ENCODE measurements at regions not wholly inside any gene's neighbourhood (a gene's known extent, or its start where the extent isn't known, plus 50 kb on each side); places are given as distances from the start of the nearest gene placed in this dataset.

DNA sequence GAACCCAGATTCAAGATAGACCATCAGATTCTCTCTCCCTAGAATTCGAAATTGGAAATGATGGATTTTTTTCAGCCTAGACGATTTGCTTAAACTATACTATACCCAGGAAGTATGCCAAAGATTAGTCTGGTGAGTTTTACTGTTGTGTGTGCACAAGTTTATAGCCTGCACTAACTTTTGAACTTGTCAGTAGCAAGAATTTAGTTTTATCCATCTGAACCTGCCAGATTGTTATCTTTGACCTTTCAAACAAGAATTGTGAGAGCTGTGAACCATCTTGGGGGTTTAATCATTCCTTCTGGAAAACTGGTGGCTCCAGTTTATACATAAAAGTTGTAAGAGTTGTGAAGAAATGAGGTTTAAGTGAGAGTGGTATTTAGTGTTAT, 243.5 kb upstream of the DAAM1 start:
- Histone ChIP-seq H3K9me3 (ENCODE audit: control insufficient read depth, low read length) (no peaks in the 10 kb centered on the region), H3K4me3 (ENCODE audit: low read length in 2 of 2) (no peak overlapping the region), H3K36me3 (ENCODE audit: control insufficient read depth in 1 of 2, insufficient read depth in 2 of 2, low read length in 1 of 2) (no peaks in the 10 kb centered on the region), H3K27ac (ENCODE audit: low read depth in 1 of 2, low read length in 2 of 2) (no peak overlapping the region), H3K4me1 (ENCODE audit: control insufficient read depth in 1 of 2, insufficient read depth in 2 of 2, low read length in 2 of 2) (no peaks in the 10 kb centered on the region), H3K27me3 (ENCODE audit: control insufficient read depth in 1 of 2, insufficient read depth in 2 of 2, low read length in 1 of 2) (peaks cover 0 to 2% of the 10 kb centered on the region in 2 donors)
- DNase-seq = no peak
- intact Hi-C loops (cut with DNase I) = no loop called here
- ATAC-seq (ENCODE audit: low FRiP score) = no peak
- WGBS, 2 donors = 23 to 37% methylated on average over 2 of the region's 2 CpGs

DNA sequence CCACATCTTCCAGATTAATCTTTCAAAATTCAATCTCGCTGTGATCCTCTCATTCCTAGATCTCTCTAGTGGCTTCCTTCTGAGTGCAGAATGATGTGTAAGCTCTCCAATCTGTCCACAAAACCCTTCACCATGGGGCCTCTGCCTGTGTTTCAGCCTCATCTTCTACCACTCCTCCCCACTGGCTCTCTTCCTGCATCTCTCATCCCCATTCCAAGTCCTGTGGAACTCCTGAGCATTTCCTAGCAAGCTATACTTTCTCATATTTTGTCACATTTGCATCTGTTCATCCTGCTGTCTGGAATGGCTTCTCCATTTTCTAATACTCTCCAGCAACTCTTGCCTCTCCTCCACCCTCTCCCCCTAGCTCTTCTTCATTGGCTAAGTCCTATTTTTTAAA, 242.0 kb upstream of the DAAM1 start:
- WGBS, 2 donors = 77 to 89% methylated on average over 1 of the region's 1 CpG
- DNase-seq (no peak), ATAC-seq (ENCODE audit: low FRiP score) (no peak)
- intact Hi-C loops (cut with DNase I) = no loop called here
- no peak overlapping the region for H3K27ac ChIP-seq (ENCODE audit: low read depth in 1 of 2, low read length in 2 of 2)
- H3K36me3 ChIP-seq (ENCODE audit: control insufficient read depth in 1 of 2, insufficient read depth in 2 of 2, low read length in 1 of 2) = no peaks in the 10 kb centered on the region
- no peaks in the 10 kb centered on the region for H3K9me3 ChIP-seq (ENCODE audit: control insufficient read depth, low read length)
- H3K4me1 ChIP-seq (ENCODE audit: control insufficient read depth in 1 of 2, insufficient read depth in 2 of 2, low read length in 2 of 2) = no peaks in the 10 kb centered on the region
- H3K27me3 ChIP-seq (ENCODE audit: control insufficient read depth in 1 of 2, insufficient read depth in 2 of 2, low read length in 1 of 2) = peaks cover 0 to 2% of the 10 kb centered on the region in 2 donors
- no peak overlapping the region for H3K4me3 ChIP-seq (ENCODE audit: low read length in 2 of 2)

DNA sequence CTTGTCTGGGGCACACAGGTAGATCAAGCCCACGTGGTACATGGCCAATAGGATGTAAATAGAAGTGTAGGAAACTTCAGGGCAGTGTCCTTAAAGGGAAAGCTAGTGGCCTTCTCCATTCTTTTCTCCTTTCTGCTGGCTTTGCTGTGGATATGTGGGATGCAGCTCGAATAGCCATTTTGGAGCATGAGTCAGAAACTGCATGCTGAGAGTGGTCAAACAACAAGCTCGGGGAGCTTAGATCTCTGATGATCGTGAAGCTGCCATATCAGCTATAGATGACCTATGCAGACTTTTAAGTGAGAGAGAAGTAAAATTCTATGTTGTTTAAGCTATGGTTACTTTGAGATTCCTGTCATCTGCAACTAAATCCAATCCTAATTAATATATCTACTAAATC, 241.3 kb upstream of the DAAM1 start:
- no peaks in the 10 kb centered on the region for H3K9me3 ChIP-seq (ENCODE audit: control insufficient read depth, low read length)
- ATAC-seq (ENCODE audit: low FRiP score) (no peak), DNase-seq (no peak)
- H3K4me1 ChIP-seq (ENCODE audit: control insufficient read depth in 1 of 2, insufficient read depth in 2 of 2, low read length in 2 of 2) = no peaks in the 10 kb centered on the region
- intact Hi-C loops (cut with DNase I) = no loop called here
- H3K27ac ChIP-seq (ENCODE audit: low read depth in 1 of 2, low read length in 2 of 2) = no peak overlapping the region
- WGBS, 2 donors = 79 to 83% methylated on average over 4 of the region's 4 CpGs
- no peak overlapping the region for H3K4me3 ChIP-seq (ENCODE audit: low read length in 2 of 2)
- peaks cover 0 to 2% of the 10 kb centered on the region in 2 donors for H3K27me3 ChIP-seq (ENCODE audit: control insufficient read depth in 1 of 2, insufficient read depth in 2 of 2, low read length in 1 of 2)
- no peaks in the 10 kb centered on the region for H3K36me3 ChIP-seq (ENCODE audit: control insufficient read depth in 1 of 2, insufficient read depth in 2 of 2, low read length in 1 of 2)

DNA sequence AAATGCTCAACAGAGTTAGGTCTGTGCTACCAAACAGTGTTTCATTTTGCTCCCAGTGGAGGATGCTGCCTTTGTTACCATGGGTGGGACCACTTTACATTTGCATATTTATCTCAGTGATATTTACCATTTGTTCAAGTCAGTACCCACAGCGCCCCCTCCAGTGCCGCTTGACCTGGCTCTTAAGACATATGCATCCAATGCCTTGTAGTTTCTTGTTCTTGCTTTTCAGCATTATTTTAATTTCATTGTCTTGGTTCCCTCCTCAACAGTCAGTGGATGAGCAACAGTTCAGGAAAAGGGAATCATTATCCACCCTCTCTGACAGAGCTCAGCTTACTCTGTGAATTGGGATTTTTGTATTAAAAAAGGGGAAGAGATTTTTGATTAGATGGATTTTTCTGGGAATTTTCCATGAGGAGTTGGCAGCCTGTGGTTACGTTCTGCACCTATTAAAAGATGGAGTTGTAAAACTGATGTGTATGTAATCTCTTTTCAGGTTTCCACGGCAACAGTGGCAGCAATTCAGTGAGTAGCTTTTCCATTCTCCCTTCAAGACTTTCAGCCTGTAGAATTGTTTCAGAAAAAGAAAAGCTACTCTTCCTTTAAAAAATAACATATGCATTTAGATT, 240.5 kb upstream of the DAAM1 start:
- no peaks in the 10 kb centered on the region for H3K9me3 ChIP-seq (ENCODE audit: control insufficient read depth, low read length)
- intact Hi-C loops (cut with DNase I) = no loop called here
- H3K27me3 ChIP-seq (ENCODE audit: control insufficient read depth in 1 of 2, insufficient read depth in 2 of 2, low read length in 1 of 2) = peaks cover 0 to 2% of the 10 kb centered on the region in 2 donors
- DNase-seq (no peak), ATAC-seq (ENCODE audit: low FRiP score) (no peak)
- H3K4me3 ChIP-seq (ENCODE audit: low read length in 2 of 2) = no peak overlapping the region
- no peak overlapping the region for H3K27ac ChIP-seq (ENCODE audit: low read depth in 1 of 2, low read length in 2 of 2)
- no peaks in the 10 kb centered on the region for H3K36me3 ChIP-seq (ENCODE audit: control insufficient read depth in 1 of 2, insufficient read depth in 2 of 2, low read length in 1 of 2)
- 50% methylated on average over 4 of the region's 4 CpGs for WGBS, 2 donors
- H3K4me1 ChIP-seq (ENCODE audit: control insufficient read depth in 1 of 2, insufficient read depth in 2 of 2, low read length in 2 of 2) = no peaks in the 10 kb centered on the region

DNA sequence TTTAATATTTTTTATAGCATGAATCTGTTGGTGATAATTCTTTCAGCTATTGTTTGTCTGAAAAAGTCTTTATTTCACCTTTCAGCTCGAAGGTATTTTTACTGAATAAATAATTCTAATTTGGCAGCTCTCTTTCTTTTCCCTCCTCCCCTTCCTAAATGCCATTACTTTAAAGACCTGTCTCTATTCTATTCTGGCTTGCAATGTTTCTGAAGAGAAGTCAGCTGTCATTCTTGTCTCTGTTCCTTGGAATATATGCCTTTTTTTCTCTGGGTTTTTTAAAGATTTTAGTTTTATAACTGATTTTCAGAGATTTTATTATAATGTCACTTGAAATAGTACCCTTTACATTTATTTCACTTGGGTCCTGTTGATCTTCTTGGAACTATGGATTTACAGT, 237.9 kb upstream of the DAAM1 start:
- peaks cover 0 to 2% of the 10 kb centered on the region in 2 donors for H3K27me3 ChIP-seq (ENCODE audit: control insufficient read depth in 1 of 2, insufficient read depth in 2 of 2, low read length in 1 of 2)
- H3K4me3 ChIP-seq (ENCODE audit: low read length in 2 of 2) = no peak overlapping the region
- no peaks in the 10 kb centered on the region for H3K9me3 ChIP-seq (ENCODE audit: control insufficient read depth, low read length)
- peaks cover 0 to 3% of the 10 kb centered on the region in 2 donors for H3K4me1 ChIP-seq (ENCODE audit: control insufficient read depth in 1 of 2, insufficient read depth in 2 of 2, low read length in 2 of 2)
- ATAC-seq (ENCODE audit: low FRiP score) (no peak), DNase-seq (no peak)
- intact Hi-C loops (cut with DNase I) = loop anchor here in 1 of 2 donors (5.0 kb wide), 1 partner anchor 313 kb away; the partner anchor contains the start of gene DACT1
- no peak overlapping the region for H3K27ac ChIP-seq (ENCODE audit: low read depth in 1 of 2, low read length in 2 of 2)
- WGBS, 2 donors = 75% methylated on average over 1 of the region's 1 CpG
- H3K36me3 ChIP-seq (ENCODE audit: control insufficient read depth in 1 of 2, insufficient read depth in 2 of 2, low read length in 1 of 2) = no peaks in the 10 kb centered on the region

DNA sequence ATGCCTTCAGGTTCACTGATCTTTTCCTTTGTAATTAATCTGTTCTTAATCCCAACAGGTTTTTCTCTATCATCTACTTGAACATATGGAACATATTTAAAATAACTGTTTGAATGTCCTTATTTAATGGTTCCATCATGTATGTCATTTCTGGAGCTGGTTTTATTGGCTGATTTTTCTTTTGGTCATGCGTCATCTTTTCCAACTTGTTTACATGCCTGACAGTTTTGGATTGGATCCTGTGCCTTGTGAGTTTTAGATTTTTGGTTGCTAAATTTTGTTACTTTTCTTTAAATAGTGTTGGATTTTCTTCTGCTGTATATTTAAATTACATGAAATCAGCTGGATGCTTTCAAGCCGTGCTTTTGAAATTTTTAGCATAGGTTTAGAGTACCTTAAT, 237.3 kb upstream of the DAAM1 start:
- no peak overlapping the region for H3K4me3 ChIP-seq (ENCODE audit: low read length in 2 of 2)
- no peak for DNase-seq
- intact Hi-C loops (cut with DNase I) = loop anchor here in 1 of 2 donors (5.0 kb wide), 1 partner anchor 314 kb away; the partner anchor contains the start of gene DACT1
- no peaks in the 10 kb centered on the region for H3K36me3 ChIP-seq (ENCODE audit: control insufficient read depth in 1 of 2, insufficient read depth in 2 of 2, low read length in 1 of 2)
- no peaks in the 10 kb centered on the region for H3K9me3 ChIP-seq (ENCODE audit: control insufficient read depth, low read length)
- H3K4me1 ChIP-seq (ENCODE audit: control insufficient read depth in 1 of 2, insufficient read depth in 2 of 2, low read length in 2 of 2) = peaks cover 0 to 3% of the 10 kb centered on the region in 2 donors
- H3K27ac ChIP-seq (ENCODE audit: low read depth in 1 of 2, low read length in 2 of 2) = no peak overlapping the region
- no peak for ATAC-seq (ENCODE audit: low FRiP score)
- H3K27me3 ChIP-seq (ENCODE audit: control insufficient read depth in 1 of 2, insufficient read depth in 2 of 2, low read length in 1 of 2) = no peaks in the 10 kb centered on the region
- 69 to 82% methylated on average over 2 of the region's 2 CpGs for WGBS, 2 donors

DNA sequence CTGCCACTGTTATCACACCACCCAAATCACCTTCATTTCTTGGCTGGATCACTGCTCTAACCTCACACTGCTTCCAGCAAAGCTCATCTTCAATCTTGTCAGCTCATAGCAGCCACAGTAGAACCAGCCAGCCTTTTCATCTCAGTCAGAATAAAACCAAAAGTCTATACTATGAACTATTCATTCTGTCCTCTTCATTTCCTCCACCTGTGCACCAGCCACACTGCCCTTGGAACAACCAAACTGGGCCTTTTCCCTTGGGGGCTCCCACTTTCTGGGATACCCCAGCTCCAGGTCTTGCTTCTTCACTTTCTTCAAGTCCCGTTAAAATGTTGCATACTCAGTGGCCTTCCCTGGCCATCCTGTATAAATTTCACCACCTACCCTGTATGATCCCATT, 234.4 kb upstream of the DAAM1 start:
- H3K27ac ChIP-seq (ENCODE audit: low read depth in 1 of 2, low read length in 2 of 2) = no peak overlapping the region
- H3K27me3 ChIP-seq (ENCODE audit: control insufficient read depth in 1 of 2, insufficient read depth in 2 of 2, low read length in 1 of 2) = no peaks in the 10 kb centered on the region
- intact Hi-C loops (cut with DNase I) = loop anchor here in 1 of 2 donors (5.0 kb wide), 1 partner anchor 317 kb away; the partner anchor contains the start of gene DACT1
- ATAC-seq (ENCODE audit: low FRiP score) (no peak), DNase-seq (no peak)
- 91 to 98% methylated on average over 1 of the region's 1 CpG for WGBS, 2 donors
- no peaks in the 10 kb centered on the region for H3K9me3 ChIP-seq (ENCODE audit: control insufficient read depth, low read length)
- no peak overlapping the region for H3K4me3 ChIP-seq (ENCODE audit: low read length in 2 of 2)
- peaks cover 0 to 3% of the 10 kb centered on the region in 2 donors for H3K4me1 ChIP-seq (ENCODE audit: control insufficient read depth in 1 of 2, insufficient read depth in 2 of 2, low read length in 2 of 2)
- no peaks in the 10 kb centered on the region for H3K36me3 ChIP-seq (ENCODE audit: control insufficient read depth in 1 of 2, insufficient read depth in 2 of 2, low read length in 1 of 2)

DNA sequence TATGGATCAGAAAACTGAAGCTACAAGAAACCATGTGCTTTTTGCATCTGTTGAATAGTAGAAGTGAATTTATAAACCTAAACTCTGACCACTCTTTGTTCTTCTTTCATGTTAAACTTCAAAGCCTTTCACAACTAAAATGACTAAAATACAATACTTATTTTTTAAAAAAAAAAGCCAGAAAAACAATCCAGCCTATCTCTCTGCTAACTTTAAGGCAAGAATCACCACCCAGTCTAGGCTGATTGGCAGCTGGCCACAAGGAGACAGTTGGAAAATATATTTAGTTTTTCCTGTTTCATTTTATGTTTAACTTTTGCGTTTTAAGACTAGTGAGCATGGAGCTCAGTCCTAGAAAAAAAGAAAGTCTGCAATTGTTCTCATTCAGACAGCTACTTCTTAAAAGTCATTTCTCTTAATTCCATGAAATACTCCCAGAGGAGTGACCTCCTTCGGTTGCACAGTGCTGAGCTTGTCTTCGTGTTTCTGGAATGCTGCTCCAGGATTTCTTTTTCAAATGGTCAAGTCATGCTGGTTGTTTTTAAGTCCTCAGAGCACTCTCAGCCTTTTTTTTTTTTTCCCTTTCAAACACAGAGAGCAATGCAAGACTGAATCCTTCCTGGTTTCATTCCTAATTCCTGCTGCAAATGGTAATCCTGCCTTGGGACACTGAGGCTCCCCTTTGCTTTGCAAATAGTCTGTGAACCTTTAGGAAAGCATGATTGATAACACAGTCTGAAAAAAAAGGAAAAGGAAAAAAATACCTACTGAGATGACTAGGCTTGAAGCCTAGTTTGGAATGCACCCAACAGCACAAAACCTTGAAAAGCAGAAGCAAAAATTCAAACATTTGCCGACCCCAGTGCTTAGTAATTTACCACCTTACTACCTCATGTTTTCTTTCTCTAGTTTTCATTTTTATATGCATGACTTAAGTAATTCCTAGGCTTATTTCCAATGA, 233.3 kb upstream of the DAAM1 start:
- 1 to 3% methylated on average over 4 of the region's 4 CpGs for WGBS, 2 donors
- H3K4me3 ChIP-seq (ENCODE audit: low read length in 2 of 2) = no peak overlapping the region
- H3K27ac ChIP-seq (ENCODE audit: low read depth in 1 of 2, low read length in 2 of 2) = no peak overlapping the region
- DNase-seq (no peak), ATAC-seq (ENCODE audit: low FRiP score) (peak; percentile 50)
- no peaks in the 10 kb centered on the region for H3K9me3 ChIP-seq (ENCODE audit: control insufficient read depth, low read length)
- peaks cover 0 to 3% of the 10 kb centered on the region in 2 donors for H3K4me1 ChIP-seq (ENCODE audit: control insufficient read depth in 1 of 2, insufficient read depth in 2 of 2, low read length in 2 of 2)
- intact Hi-C loops (cut with DNase I) = loop anchor here in 1 of 2 donors (5.0 kb wide), 1 partner anchor 318 kb away; the partner anchor contains the start of gene DACT1
- H3K36me3 ChIP-seq (ENCODE audit: control insufficient read depth in 1 of 2, insufficient read depth in 2 of 2, low read length in 1 of 2) = no peaks in the 10 kb centered on the region
- H3K27me3 ChIP-seq (ENCODE audit: control insufficient read depth in 1 of 2, insufficient read depth in 2 of 2, low read length in 1 of 2) = no peaks in the 10 kb centered on the region
